IgD-negative memory B cell (primary cell): ENCODE measurements at regions not wholly inside any gene's neighbourhood (a gene's known extent, or its start where the extent isn't known, plus 50 kb on each side); places are given as distances from the start of the nearest gene placed in this dataset.
"Not testable (repeated sequence)": the region's sequence is repeated elsewhere in the genome, so short reads cannot be mapped to it uniquely, and the experiment has no call there.

Experiments used
- H3K27ac Mint-ChIP-seq, 3 donors: one replicate each; pipeline ENCODE4 v1.8.0; 2020 to 2022; ENCODE audit warnings: mild to moderate bottlenecking in 3 of 3, mixed read lengths in 3 of 3, moderate library complexity in 1 of 3
- H3K27me3 Mint-ChIP-seq: one replicate; pipeline ENCODE4 v1.8.0; 2021; ENCODE audit warnings: mixed read lengths
- H3K36me3 Mint-ChIP-seq: one replicate; pipeline ENCODE4 v1.8.0; 2020; ENCODE audit warnings: mild to moderate bottlenecking, mixed read lengths
- H3K4me1 Mint-ChIP-seq, 3 donors: one replicate each; pipeline ENCODE4 v1.8.0; 2020 to 2022; ENCODE audit warnings: mixed read lengths in 3 of 3, mild to moderate bottlenecking in 1 of 3
- H3K4me3 Mint-ChIP-seq, 4 donors: one replicate each; pipeline ENCODE4 v1.8.0; 2020 to 2022; ENCODE audit warnings: mild to moderate bottlenecking in 4 of 4, mixed read lengths in 4 of 4, moderate library complexity in 3 of 4
- H3K9me3 Mint-ChIP-seq, 3 donors: one replicate each; pipeline ENCODE4 v1.8.0; 2020 to 2021; ENCODE audit warnings: mixed read lengths in 3 of 3, mild to moderate bottlenecking in 1 of 3

DNA sequence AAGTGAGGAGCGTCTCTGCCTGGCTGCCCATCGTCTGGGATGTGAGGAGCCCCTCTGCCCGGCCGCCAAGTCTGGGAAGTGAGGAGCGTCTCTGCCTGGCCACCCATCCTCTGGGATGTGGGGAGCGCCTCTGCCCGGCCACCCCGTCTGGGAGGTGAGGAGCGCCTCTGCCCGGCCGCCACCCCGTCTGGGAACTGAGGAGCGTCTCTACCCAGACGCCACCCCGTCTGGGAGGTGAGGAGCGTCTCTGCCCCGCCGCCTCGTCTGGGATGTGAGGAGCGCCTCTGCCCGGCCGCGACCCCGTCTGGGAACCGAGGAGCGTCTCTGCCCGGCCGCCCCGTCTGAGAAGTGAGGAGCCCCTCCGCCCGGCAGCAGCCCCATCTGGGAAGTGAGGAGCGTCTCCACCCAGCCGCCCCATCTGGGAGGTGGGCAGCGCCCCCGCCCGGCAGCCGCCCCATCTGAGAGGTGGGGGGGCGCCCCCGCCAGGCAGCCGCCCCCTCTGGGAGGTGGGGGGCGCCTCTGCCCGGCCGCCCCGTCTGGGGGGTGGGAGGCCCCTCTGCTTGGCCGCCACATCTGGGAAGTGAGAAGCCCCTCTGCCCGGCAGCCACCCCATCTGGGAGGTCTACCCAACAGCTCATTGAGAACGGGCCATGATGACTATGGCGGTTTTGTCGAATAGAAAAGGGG, 228.4 kb downstream of the CAAP1 start:
- not testable (repeated sequence) for H3K27ac Mint-ChIP-seq, H3K27me3 Mint-ChIP-seq, H3K4me3 Mint-ChIP-seq, H3K4me1 Mint-ChIP-seq, H3K36me3 Mint-ChIP-seq, H3K9me3 Mint-ChIP-seq

DNA sequence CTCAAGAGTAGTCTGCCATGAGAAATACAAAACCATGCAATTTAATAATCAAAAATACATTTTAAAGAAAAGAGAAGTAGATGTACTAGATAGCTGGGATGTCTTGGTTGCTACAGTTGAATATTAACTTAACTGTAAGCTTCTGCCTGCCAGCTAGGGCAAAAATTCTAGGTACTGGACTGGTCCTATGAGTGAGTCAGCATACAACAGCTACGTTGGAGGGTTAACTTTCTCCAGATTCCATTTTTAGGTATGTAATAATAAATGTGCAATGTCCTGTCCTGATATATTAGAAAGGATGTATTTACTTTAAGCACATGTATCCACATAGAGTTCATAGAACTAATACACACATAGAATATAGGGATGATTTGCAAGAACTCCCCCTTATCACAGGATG, 230.1 kb downstream of the CAAP1 start:
- Mint-ChIP-seq H3K9me3 (peaks cover 0 to 4% (median 0%) of the 10 kb centered on the region in 3 donors), H3K27me3 (peaks cover 5% of the 10 kb centered on the region), H3K27ac (no peak overlapping the region), H3K36me3 (no peaks in the 10 kb centered on the region), H3K4me3 (no peak overlapping the region), H3K4me1 (peaks cover 0 to 4% (median 0%) of the 10 kb centered on the region in 3 donors)

DNA sequence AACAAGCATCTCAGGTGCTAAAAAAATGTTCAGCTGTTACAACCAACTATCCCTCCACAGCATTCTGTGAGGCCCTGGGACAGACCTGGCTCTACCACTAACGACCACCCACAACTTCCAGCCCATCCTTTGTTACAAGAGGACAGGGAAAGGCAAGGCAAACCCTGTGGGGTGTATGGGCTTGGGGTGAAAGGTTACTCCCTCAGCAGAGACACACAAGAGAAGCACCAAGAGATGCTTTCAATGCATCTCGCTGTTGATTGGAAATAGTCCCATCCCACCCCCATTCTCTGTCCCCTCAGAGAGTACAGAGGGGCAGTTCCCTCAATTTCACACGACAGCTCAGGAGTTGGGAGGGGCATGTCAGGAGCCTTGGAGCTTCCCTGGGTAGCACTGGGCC, 234.1 kb downstream of the CAAP1 start:
- H3K36me3 Mint-ChIP-seq: no peaks in the 10 kb centered on the region
- H3K4me3 Mint-ChIP-seq: no peak overlapping the region
- H3K4me1 Mint-ChIP-seq: no peaks in the 10 kb centered on the region
- H3K9me3 Mint-ChIP-seq: peaks cover 0 to 4% (median 2%) of the 10 kb centered on the region in 3 donors
- peaks cover 10% of the 10 kb centered on the region for H3K27me3 Mint-ChIP-seq
- no peak overlapping the region for H3K27ac Mint-ChIP-seq

DNA sequence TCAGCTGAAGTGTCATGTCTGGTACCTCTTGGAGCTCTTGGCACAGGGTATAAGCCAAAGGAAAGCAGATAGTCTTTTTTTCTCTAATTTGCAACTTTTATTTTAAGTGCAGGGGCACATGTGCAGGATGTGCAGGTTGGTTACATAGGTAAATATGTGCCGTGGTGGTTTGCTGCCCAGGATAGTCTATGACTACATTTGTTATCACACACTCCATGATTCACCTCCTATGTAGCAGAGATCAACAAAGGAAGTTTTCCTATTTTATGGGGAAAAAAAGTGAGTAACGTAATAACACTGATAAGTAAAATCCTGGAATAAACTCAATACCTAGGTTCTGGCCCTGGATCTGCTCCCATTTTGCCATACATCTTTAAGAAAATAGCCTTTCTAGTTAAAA, 234.6 kb downstream of the CAAP1 start:
- Mint-ChIP-seq H3K9me3 (peaks cover 0 to 4% (median 2%) of the 10 kb centered on the region in 3 donors), H3K4me3 (no peak overlapping the region), H3K36me3 (no peaks in the 10 kb centered on the region), H3K27ac (no peak overlapping the region), H3K27me3 (peaks cover 10% of the 10 kb centered on the region), H3K4me1 (no peaks in the 10 kb centered on the region)

DNA sequence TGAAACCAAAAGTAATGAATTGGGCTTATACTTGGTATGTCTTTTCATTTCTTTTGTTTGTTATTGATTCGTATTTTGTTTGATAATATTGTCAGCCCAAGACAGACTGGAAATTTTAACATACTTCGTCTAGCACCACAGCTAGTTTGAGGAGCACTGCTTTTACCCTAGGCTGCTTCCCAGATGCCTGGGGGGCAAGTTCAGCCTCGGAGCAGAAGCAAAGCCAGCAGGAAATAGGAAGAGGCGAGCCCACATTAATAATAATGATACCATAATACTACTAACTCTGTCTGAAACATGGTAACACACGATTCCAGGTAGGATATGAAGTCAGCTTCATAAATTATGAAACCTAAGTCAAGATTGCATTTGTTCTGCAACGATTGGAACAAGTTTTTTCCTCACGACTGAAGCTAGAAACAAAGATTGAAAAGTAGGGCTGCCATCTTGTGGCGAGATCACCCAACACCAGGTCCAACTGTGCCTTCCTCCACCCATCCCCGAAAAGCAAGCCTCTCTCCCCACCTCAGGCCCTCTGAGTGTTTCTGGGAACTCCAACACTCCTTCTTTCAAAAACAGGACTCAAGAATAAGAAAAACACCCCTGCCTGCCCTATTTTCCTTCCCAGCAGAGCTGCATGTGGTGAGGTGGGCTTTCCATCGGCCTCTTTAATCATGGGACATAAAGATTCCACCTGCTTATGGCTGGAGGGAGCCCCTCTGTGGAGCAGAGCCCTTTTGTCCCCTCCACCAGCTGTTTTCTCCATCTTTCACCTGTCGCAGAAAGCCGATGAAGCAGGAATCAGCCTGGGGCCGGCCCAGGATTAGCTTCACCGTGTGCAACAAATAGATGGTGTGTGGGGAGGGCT, 236.4 kb downstream of the CAAP1 start:
- Mint-ChIP-seq H3K4me3 (no peak overlapping the region), H3K27ac (no peak overlapping the region), H3K36me3 (no peaks in the 10 kb centered on the region)

DNA sequence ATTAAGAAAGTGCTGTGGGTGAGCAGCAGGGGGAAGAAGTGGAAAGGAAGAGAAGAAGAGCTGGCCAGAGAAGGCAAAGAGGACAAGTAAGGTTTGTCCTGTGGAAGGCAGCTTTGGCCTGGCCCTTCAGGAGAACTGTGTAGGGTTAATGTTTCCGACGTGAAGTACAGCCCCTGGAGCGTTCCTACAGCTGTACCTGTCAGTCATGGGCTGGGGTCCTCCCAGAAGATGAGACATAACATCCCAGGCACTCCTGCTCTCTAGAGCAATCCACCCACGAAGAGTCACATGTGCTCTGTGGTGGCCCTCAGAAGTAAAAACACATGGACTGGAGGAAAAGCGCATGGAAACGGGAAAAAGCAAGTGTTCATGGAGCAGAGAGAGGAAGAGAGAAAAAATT, 237.4 kb downstream of the CAAP1 start:
- no peak overlapping the region for H3K27ac Mint-ChIP-seq
- H3K4me1 Mint-ChIP-seq: no peaks in the 10 kb centered on the region
- peaks cover 0 to 3% (median 2%) of the 10 kb centered on the region in 3 donors for H3K9me3 Mint-ChIP-seq
- H3K36me3 Mint-ChIP-seq: no peaks in the 10 kb centered on the region
- H3K27me3 Mint-ChIP-seq: peaks cover 5% of the 10 kb centered on the region
- no peak overlapping the region for H3K4me3 Mint-ChIP-seq

More for the DNA sequence above, 236.4 kb downstream of the CAAP1 start:
- peaks cover 7% of the 10 kb centered on the region for H3K27me3 Mint-ChIP-seq
- peaks cover 0 to 6% (median 2%) of the 10 kb centered on the region in 3 donors for H3K9me3 Mint-ChIP-seq
- no peaks in the 10 kb centered on the region for H3K4me1 Mint-ChIP-seq

DNA sequence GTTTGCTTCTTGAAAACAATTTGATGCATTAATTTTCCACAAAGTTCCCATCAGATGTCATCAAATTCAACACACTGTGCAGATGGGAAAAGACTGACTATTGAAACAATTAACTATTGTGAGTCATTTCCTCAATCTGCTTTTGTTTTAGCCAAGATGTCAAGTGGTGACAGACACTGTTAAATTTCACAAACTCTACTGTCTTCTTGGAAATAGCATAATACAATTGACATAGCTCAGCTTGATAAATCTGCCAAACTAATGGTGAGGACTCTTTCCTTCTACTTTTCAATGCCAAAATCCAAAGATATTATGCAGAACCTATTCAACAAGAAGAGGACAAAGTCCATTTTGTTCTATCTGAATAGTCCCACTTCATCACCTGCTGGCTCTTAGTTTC, 242.3 kb downstream of the CAAP1 start:
- Mint-ChIP-seq H3K4me1 (no peaks in the 10 kb centered on the region), H3K36me3 (no peaks in the 10 kb centered on the region), H3K27me3 (peaks cover 5% of the 10 kb centered on the region), H3K4me3 (no peak overlapping the region), H3K27ac (no peak overlapping the region), H3K9me3 (peaks cover 0 to 2% (median 0%) of the 10 kb centered on the region in 3 donors)

DNA sequence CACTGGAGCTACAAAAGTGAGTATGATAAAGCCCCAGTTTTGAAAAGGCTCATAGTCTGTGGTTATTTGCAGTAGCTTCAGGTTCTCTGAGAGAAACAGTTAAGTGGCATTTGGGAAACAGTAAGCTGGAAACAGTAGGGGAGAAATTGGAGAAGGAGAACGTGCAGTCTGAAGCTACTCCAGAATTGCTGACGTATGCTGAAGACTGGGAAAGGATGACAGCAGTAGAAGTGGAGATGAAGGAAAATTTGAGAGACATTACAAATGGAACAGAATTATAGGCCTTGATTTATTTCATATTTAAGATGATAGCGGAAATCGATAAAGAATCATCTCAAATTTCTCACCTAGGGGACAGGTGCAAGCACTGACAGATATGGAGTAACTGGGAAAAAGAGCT, 248.8 kb downstream of the CAAP1 start:
- peaks cover 2% of the 10 kb centered on the region for H3K27me3 Mint-ChIP-seq
- no peak overlapping the region for H3K27ac Mint-ChIP-seq
- H3K4me1 Mint-ChIP-seq: no peaks in the 10 kb centered on the region
- H3K4me3 Mint-ChIP-seq: no peak overlapping the region
- no peaks in the 10 kb centered on the region for H3K9me3 Mint-ChIP-seq
- no peaks in the 10 kb centered on the region for H3K36me3 Mint-ChIP-seq

DNA sequence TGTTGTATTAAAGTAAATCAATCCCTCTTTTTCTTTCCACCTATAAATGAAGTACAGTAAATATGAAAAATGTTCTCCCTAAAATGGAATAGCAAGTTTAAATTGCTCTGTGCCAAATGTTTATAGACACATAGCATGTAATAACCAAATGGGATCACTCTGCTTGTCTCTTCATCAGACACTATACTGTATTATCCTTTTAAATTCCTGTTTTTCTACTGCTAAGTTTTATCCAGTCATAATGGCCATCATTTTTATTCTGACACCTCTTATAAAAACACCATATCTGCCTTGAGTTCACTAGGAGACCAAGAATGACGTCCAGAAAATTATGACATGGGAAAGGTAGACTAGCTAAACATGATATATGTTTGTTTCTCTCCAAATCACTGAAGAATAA, 252.8 kb downstream of the CAAP1 start:
- no peaks in the 10 kb centered on the region for H3K36me3 Mint-ChIP-seq
- H3K9me3 Mint-ChIP-seq: peaks cover 0 to 5% (median 0%) of the 10 kb centered on the region in 3 donors
- no peaks in the 10 kb centered on the region for H3K27me3 Mint-ChIP-seq
- H3K4me1 Mint-ChIP-seq: no peaks in the 10 kb centered on the region
- H3K27ac Mint-ChIP-seq: no peak overlapping the region
- no peak overlapping the region for H3K4me3 Mint-ChIP-seq

DNA sequence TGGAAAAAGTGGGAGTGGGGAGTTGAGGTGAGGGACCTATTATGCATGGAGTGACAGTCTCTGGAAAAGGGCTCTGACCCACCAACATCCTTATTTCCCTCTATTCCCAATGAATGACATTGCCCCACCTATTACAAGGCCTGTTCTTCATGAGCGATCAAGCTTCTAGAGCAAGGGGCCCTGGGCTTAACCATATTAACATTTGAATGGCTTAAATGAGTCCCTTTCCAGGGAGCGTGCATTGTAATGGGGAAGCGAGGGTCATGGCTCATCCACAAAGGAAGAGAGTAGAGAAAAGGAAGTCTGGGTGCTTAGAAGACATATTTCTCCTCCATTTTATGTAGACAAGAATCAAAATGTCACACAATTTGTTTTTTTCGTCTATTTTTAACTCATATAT, 255.5 kb downstream of the CAAP1 start:
- Mint-ChIP-seq H3K36me3 (peaks cover 2% of the 10 kb centered on the region), H3K4me1 (no peaks in the 10 kb centered on the region), H3K9me3 (peaks cover 2 to 5% (median 3%) of the 10 kb centered on the region in 3 donors), H3K27ac (no peak overlapping the region), H3K4me3 (no peak overlapping the region), H3K27me3 (no peaks in the 10 kb centered on the region)

DNA sequence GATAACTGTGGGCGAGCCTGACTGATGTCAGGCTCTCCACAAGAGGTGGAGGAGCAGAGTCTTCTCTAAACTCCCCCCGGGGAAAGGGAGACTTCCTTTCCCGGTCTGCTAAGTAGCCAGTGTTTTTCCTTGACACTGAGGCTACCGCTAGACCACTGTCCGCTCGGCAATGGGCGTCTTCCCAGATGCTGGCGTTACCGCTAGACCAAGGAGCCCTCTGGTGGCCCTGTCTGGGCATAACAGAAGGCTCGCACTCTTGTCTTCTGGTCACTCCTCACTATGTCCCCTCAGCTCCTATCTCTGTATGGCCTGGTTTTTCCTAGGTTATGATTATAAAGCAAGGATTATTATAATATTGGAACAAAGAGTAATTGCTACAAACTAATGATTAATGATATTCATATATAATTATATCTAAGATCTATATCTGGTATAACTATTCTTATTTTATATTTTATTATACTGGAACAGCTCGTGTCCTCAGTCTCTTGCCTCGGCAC, 278.7 kb downstream of the CAAP1 start:
- H3K27me3 Mint-ChIP-seq, H3K4me3 Mint-ChIP-seq, H3K9me3 Mint-ChIP-seq, H3K27ac Mint-ChIP-seq, H3K36me3 Mint-ChIP-seq, H3K4me1 Mint-ChIP-seq: not testable (repeated sequence)

DNA sequence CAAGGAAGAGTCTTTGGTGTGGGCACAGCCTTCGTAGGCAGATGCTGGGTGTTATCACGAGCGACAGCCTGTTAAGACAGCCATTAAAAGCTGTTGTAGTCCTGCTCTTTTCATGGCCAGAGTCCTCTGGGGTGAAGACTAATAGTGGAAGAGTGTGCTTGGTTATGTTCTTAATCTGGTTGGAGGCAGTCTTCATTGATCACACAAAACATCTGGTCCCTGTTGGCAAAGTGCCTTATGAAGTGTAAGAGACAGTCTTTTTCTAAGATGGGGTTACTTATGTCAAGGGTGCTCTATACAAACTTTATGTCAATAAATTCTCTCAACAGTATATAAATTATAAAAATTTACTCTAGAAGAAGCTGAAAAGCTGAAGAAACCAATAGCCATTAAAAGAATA, 280.4 kb downstream of the CAAP1 start:
- Mint-ChIP-seq H3K4me1 (peaks cover 0 to 2% (median 0%) of the 10 kb centered on the region in 3 donors), H3K36me3 (no peaks in the 10 kb centered on the region), H3K27ac (no peak overlapping the region), H3K9me3 (peaks cover 0 to 3% (median 0%) of the 10 kb centered on the region in 3 donors), H3K27me3 (peaks cover 1% of the 10 kb centered on the region), H3K4me3 (no peak overlapping the region)

DNA sequence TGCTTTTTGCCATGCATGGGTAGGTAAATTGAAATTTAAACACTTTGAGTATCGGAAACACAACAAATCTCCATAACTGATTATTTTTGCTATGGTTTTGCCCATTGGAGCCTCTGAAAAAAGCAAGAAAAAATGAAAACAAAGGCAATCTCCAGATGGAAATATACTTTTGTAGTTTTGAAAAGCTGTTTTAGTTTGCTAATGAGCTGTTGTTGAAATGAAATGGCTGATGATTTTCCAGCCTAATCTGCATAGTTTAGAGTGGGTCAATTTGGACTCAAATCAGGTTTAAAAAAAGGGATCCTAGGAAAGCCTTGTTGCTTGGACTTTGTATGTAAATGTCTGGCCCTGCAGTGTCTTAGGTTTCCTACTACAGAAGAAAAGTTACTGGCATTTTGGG, 285.8 kb downstream of the CAAP1 start:
- Mint-ChIP-seq H3K27me3 (no peaks in the 10 kb centered on the region), H3K36me3 (no peaks in the 10 kb centered on the region), H3K9me3 (peaks cover 0 to 1% (median 0%) of the 10 kb centered on the region in 3 donors), H3K4me1 (no peaks in the 10 kb centered on the region), H3K27ac (no peak overlapping the region), H3K4me3 (no peak overlapping the region)

DNA sequence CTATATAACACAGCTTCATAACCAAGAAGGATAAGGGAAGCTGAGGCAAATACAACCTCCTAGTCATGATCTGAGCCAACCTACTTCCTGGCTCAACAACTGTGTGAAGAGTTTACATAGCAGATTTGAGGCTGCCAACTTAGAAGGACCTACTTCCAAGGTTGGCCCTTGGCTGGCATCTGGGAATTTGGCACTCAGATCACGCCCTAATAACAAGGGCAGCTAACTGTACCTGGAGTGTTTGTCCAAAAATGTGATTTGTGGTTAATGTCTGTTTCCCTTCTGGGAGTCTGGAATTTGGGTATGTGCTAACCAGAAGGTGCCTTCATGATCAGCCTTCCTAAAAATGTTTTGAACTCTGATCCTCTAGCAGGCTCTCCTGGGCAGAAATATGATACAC, 287.2 kb downstream of the CAAP1 start:
- peaks cover 0 to 3% (median 0%) of the 10 kb centered on the region in 3 donors for H3K9me3 Mint-ChIP-seq
- H3K27me3 Mint-ChIP-seq: no peaks in the 10 kb centered on the region
- H3K27ac Mint-ChIP-seq: no peak overlapping the region
- no peak overlapping the region for H3K4me3 Mint-ChIP-seq
- no peaks in the 10 kb centered on the region for H3K36me3 Mint-ChIP-seq
- H3K4me1 Mint-ChIP-seq: no peaks in the 10 kb centered on the region

DNA sequence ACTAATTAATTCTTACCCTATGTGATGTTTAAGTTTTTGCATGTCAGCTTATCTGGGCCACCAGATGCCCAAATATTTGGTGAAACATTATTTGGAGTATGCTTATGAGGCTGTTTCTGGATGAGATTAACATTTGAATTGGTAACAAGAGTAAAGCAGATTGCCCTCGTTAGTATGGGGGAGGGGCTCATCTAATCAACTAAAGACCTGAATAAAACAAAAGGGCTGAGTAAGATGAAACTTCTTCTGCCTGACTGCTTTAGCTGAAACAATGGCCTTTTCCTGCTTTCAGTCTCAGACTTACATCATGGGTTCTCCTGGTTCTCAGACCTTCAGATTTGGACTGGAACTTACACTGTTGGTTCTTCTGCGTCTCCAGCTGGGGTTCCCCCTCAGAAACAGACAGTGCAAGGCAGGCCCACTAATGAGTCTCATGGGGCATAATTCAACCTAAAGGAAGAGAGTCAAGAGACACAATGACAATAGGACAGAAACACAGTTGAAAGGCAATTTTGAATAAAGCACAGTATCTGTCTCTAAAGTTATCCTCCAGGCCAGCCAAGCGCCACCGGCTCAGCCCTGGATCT, 288.4 kb downstream of the CAAP1 start:
- no peak overlapping the region for H3K4me3 Mint-ChIP-seq

More for the DNA sequence above, 288.4 kb downstream of the CAAP1 start:
- Mint-ChIP-seq H3K27me3 (no peaks in the 10 kb centered on the region), H3K4me1 (no peaks in the 10 kb centered on the region), H3K27ac (no peak overlapping the region), H3K9me3 (peaks cover 0 to 3% (median 0%) of the 10 kb centered on the region in 3 donors), H3K36me3 (no peaks in the 10 kb centered on the region)
